GM12878 (cell line): ENCODE measurements at regions not wholly inside any gene's neighbourhood (a gene's known extent, or its start where the extent isn't known, plus 50 kb on each side); places are given as distances from the start of the nearest gene placed in this dataset.

ENCODE experiments used
- BHLHE40 ChIP-seq, 2 experiments: fragments of 450-650 bp in 1 of 2; IDR thresholded peaks; 2 replicates each; pipeline ENCODE4 v1.6.1; 2011 to 2017; ENCODE audit warnings: low read depth in 2 of 2, borderline replicate concordance in 1 of 2, improper control_type of control experiment in 1 of 2, low read length in 1 of 2, mild to moderate bottlenecking in 1 of 2
- JUND ChIP-seq: IDR thresholded peaks from 2 replicates; pipeline ENCODE4 v1.6.1; 2012; ENCODE audit warnings: low read depth, mild to moderate bottlenecking, low read length, improper control_type of control experiment, moderate library complexity
- MYB ChIP-seq: fragments of 150-350 bp; IDR thresholded peaks from 2 replicates; pipeline ENCODE4 v1.6.1; 2014; ENCODE audit warnings: mild to moderate bottlenecking, low read depth, low read length, borderline replicate concordance
- NR2C2 ChIP-seq: IDR thresholded peaks from 2 replicates; pipeline ENCODE4 v1.6.1; 2011; ENCODE audit warnings: borderline replicate concordance, low read depth; ENCODE audit not compliant: control insufficient read depth, insufficient read length
- PAX5 ChIP-seq: IDR thresholded peaks from 2 replicates; pipeline ENCODE4 v1.6.1; 2011; ENCODE audit warnings: low read depth, low read length, borderline replicate concordance
- POU2F2 ChIP-seq: IDR thresholded peaks from 3 replicates; pipeline ENCODE4 v1.6.1; 2011; ENCODE audit warnings: low read depth, mild to moderate bottlenecking, low read length, borderline replicate concordance
- RAD21 ChIP-seq: IDR thresholded peaks from 2 replicates; pipeline ENCODE4 v1.6.1; 2011; ENCODE audit warnings: mild to moderate bottlenecking, low read depth, low read length, moderate library complexity; ENCODE audit not compliant: insufficient read depth
- RUNX3 ChIP-seq: IDR thresholded peaks from 2 replicates; pipeline ENCODE4 v1.6.1; 2012; ENCODE audit warnings: low read length, inconsistent platforms
- SIN3A ChIP-seq: IDR thresholded peaks from 2 replicates; pipeline ENCODE4 v1.6.1; 2012; ENCODE audit warnings: low read depth, low read length, improper control_type of control experiment
- SIX5 ChIP-seq: IDR thresholded peaks from 2 replicates; pipeline ENCODE4 v1.6.1; 2011; ENCODE audit warnings: mild to moderate bottlenecking, low read depth, low read length, moderate library complexity; ENCODE audit not compliant: severe bottlenecking
- SMC3 ChIP-seq: IDR thresholded peaks from 2 replicates; pipeline ENCODE4 v1.6.1; 2011; ENCODE audit warnings: low read length, improper control_type of control experiment, borderline replicate concordance
- STAT3 ChIP-seq: IDR thresholded peaks from 2 replicates; pipeline ENCODE4 v1.6.1; 2011; ENCODE audit warnings: low read depth, low read length, improper control_type of control experiment
- TCF3 ChIP-seq: IDR thresholded peaks from 2 replicates; pipeline ENCODE4 v1.6.1; 2012; ENCODE audit warnings: low read depth, mild to moderate bottlenecking, low read length, borderline replicate concordance; ENCODE audit not compliant: insufficient read depth
- YBX1 ChIP-seq: fragments of 450-650 bp; IDR thresholded peaks from 2 replicates; pipeline ENCODE4 v1.6.1; 2016; ENCODE audit warnings: antibody characterized with exemption
- YY1 ChIP-seq: IDR thresholded peaks from 2 replicates; pipeline ENCODE4 v1.6.1; 2011; ENCODE audit warnings: low read depth, mild to moderate bottlenecking, low read length
- TF ChIP-seq, protein P1 (sequence below), 3 experiments: IDR thresholded peaks in 2 of 3; conservative IDR thresholded peaks in 1 of 3; 2 replicates each; pipeline ENCODE4 v1.5.1; 2011; ENCODE audit warnings: low read depth in 3 of 3, low read length in 3 of 3, mild to moderate bottlenecking in 3 of 3, control low read depth in 2 of 3, moderate library complexity in 2 of 3, inconsistent platforms in 1 of 3, mixed read lengths in 1 of 3; ENCODE audit not compliant: control insufficient read depth in 2 of 3, insufficient read depth in 1 of 3; ENCODE audit errors: extremely low read depth in 1 of 3
- TF ChIP-seq, protein P2 (sequence below): fragments of 450-650 bp; conservative IDR thresholded peaks from 2 replicates; pipeline ENCODE4 v1.6.1; 2017; ENCODE audit warnings: mild to moderate bottlenecking, moderate library complexity
- TF ChIP-seq, protein P3 (sequence below): fragments of 450-650 bp; IDR thresholded peaks from 2 replicates; pipeline ENCODE4 v1.6.1; 2016; ENCODE audit warnings: mild to moderate bottlenecking
- TF ChIP-seq, protein P4 (sequence below): IDR thresholded peaks from 2 replicates; pipeline ENCODE4 v1.6.1; 2012; ENCODE audit warnings: low read length, inconsistent platforms

DNA sequence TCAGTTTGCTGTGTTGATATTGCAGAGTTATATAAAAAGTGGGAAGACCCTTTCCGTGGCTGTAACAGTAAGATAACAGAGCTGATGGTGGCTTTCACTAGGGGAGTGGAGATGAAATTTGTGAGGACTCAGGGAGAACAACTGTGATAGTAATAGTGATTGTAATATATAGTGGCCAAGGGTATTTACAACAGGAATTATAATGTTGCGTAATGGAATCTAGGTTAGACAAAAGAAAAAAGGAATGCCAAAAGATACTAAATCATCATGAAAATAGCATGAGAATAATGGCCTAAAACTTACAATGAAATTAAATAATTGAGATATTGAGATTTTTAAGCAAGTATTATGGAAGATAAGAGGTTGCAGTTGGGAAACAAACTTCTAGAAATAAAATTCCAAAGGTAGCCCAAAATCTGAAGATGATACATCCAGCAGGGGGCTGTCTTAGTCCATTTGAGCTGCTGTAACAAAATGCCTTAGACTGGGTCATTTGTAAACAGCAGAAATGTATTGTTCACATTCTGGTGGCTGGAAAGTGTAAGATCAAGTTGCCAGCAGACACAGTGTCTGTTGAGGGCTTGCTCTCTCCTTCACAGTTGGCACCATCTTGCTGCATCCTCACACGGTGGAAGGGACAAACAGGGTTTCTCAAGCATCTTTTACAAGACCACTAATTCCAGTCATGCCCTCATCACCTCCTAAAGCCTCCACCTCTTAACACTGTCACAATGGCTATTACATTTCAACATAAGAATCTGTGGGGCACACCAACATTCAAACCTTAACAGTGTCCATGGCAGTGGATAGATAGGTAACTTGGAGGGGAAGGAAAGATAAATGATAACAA lies 711.2 kb downstream of the MRPL39 start (continued):
- TF ChIP-seq, protein P1, sequence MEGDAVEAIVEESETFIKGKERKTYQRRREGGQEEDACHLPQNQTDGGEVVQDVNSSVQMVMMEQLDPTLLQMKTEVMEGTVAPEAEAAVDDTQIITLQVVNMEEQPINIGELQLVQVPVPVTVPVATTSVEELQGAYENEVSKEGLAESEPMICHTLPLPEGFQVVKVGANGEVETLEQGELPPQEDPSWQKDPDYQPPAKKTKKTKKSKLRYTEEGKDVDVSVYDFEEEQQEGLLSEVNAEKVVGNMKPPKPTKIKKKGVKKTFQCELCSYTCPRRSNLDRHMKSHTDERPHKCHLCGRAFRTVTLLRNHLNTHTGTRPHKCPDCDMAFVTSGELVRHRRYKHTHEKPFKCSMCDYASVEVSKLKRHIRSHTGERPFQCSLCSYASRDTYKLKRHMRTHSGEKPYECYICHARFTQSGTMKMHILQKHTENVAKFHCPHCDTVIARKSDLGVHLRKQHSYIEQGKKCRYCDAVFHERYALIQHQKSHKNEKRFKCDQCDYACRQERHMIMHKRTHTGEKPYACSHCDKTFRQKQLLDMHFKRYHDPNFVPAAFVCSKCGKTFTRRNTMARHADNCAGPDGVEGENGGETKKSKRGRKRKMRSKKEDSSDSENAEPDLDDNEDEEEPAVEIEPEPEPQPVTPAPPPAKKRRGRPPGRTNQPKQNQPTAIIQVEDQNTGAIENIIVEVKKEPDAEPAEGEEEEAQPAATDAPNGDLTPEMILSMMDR (IDR thresholded peaks at IDR 0.05 in 2 of 3, conservative IDR thresholded peaks at IDR 0.05 in 1 of 3; ENCODE audit: control insufficient read depth in 2 of 3, extremely low read depth in 1 of 3, insufficient read depth in 1 of 3, low read depth in 3 of 3, low read length in 3 of 3) = peak; percentile 48 to 62 (median 50)
- TF ChIP-seq, protein P2, sequence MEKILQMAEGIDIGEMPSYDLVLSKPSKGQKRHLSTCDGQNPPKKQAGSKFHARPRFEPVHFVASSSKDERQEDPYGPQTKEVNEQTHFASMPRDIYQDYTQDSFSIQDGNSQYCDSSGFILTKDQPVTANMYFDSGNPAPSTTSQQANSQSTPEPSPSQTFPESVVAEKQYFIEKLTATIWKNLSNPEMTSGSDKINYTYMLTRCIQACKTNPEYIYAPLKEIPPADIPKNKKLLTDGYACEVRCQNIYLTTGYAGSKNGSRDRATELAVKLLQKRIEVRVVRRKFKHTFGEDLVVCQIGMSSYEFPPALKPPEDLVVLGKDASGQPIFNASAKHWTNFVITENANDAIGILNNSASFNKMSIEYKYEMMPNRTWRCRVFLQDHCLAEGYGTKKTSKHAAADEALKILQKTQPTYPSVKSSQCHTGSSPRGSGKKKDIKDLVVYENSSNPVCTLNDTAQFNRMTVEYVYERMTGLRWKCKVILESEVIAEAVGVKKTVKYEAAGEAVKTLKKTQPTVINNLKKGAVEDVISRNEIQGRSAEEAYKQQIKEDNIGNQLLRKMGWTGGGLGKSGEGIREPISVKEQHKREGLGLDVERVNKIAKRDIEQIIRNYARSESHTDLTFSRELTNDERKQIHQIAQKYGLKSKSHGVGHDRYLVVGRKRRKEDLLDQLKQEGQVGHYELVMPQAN = no peak
- TF ChIP-seq YBX1 (no peak), RAD21 (peak; percentile 91), SIN3A (no peak), PAX5 (no peak), JUND (no peak), RUNX3 (no peak), STAT3 (no peak), POU2F2 (no peak), SIX5 (no peak), YY1 (0 out of 2 replicates have a peak, but pooled peaks have one; percentile 16), NR2C2 (no peak), MYB (no peak), BHLHE40 (IDR thresholded peaks at IDR 0.05; ENCODE audit: borderline replicate concordance in 1 of 2, low read depth in 2 of 2, low read length in 1 of 2) (no peak), TCF3 (no peak), SMC3 (peak; percentile 95)
- TF ChIP-seq, protein P3, sequence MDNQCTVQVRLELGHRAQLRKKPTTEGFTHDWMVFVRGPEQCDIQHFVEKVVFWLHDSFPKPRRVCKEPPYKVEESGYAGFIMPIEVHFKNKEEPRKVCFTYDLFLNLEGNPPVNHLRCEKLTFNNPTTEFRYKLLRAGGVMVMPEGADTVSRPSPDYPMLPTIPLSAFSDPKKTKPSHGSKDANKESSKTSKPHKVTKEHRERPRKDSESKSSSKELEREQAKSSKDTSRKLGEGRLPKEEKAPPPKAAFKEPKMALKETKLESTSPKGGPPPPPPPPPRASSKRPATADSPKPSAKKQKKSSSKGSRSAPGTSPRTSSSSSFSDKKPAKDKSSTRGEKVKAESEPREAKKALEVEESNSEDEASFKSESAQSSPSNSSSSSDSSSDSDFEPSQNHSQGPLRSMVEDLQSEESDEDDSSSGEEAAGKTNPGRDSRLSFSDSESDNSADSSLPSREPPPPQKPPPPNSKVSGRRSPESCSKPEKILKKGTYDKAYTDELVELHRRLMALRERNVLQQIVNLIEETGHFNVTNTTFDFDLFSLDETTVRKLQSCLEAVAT = no peak
- TF ChIP-seq, protein P4, sequence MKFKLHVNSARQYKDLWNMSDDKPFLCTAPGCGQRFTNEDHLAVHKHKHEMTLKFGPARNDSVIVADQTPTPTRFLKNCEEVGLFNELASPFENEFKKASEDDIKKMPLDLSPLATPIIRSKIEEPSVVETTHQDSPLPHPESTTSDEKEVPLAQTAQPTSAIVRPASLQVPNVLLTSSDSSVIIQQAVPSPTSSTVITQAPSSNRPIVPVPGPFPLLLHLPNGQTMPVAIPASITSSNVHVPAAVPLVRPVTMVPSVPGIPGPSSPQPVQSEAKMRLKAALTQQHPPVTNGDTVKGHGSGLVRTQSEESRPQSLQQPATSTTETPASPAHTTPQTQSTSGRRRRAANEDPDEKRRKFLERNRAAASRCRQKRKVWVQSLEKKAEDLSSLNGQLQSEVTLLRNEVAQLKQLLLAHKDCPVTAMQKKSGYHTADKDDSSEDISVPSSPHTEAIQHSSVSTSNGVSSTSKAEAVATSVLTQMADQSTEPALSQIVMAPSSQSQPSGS = no peak
